ENCODE measurements at regions not wholly inside any gene's neighbourhood (a gene's known extent, or its start where the extent isn't known, plus 50 kb on each side); places are given as distances from the start of the nearest gene placed in this dataset.

- TF ChIP-seq EZH2 (IDR thresholded peaks at IDR 0.05; ENCODE audit: borderline replicate concordance, low read depth, low read length, severe bottlenecking) (no peak), CTCF (IDR thresholded peaks at IDR 0.05; ENCODE audit: borderline replicate concordance, extremely low read depth, low read length, poor library complexity, severe bottlenecking) (no peak)
Observed at GRCh38 chr6:25084508-25084833, 148.7 kb upstream of the RIPOR2 start.

Data from DND-41 (cell line).